NCI-H1092 treated with DMSO at 0.1 percent for 48 hours (cell line): ENCODE measurements at regions not wholly inside any gene's neighbourhood (a gene's known extent, or its start where the extent isn't known, plus 50 kb on each side); places are given as distances from the start of the nearest gene placed in this dataset.
"Not testable (repeated sequence)": the region's sequence is repeated elsewhere in the genome, so short reads cannot be mapped to it uniquely, and the experiment has no call there.

ENCODE experiments used
- DNase-seq: peaks from one replicate; lab custom pipeline; 2025; lab: John Stamatoyannopoulos, UW

GRCh38 chr9:102941868-102942267 lies 53.3 kb upstream of the CYLC2 start:
- DNase-seq, result no peak

GRCh38 chr9:102922526-102922925 lies 72.6 kb upstream of the CYLC2 start:
- DNase-seq, result no peak

- DNase-seq, result no peak
Observed at GRCh38 chr9:102911185-102911584, 83.9 kb upstream of the CYLC2 start.

- not testable (repeated sequence) for DNase-seq
Observed at GRCh38 chr9:102905795-102906194, 89.3 kb upstream of the CYLC2 start.

GRCh38 chr9:102892025-102892424 lies 103.1 kb upstream of the CYLC2 start:
- DNase-seq, result no peak

- not testable (repeated sequence) for DNase-seq
Observed at GRCh38 chr9:102888747-102889146, 106.4 kb upstream of the CYLC2 start.

- no peak for DNase-seq
Observed at GRCh38 chr9:102875687-102876086, 119.4 kb upstream of the CYLC2 start.

- no peak for DNase-seq
Observed at GRCh38 chr9:102867488-102867887, 127.6 kb upstream of the CYLC2 start.

- no peak for DNase-seq
Observed at GRCh38 chr9:102862478-102862877, 132.7 kb upstream of the CYLC2 start.

- DNase-seq, result no peak
Observed at GRCh38 chr9:102855641-102856040, 139.5 kb upstream of the CYLC2 start.

GRCh38 chr9:102845827-102846371 lies 149.2 kb upstream of the CYLC2 start:
- no peak for DNase-seq

- DNase-seq, result no peak
Observed at GRCh38 chr9:102844716-102845115, 150.4 kb upstream of the CYLC2 start.

- DNase-seq, result no peak
Observed at GRCh38 chr9:102842423-102842822, 152.7 kb upstream of the CYLC2 start.

- DNase-seq, result no peak
Observed at GRCh38 chr9:102841376-102841775, 153.8 kb upstream of the CYLC2 start.

- DNase-seq, result no peak
Observed at GRCh38 chr9:102840335-102840734, 154.8 kb upstream of the CYLC2 start.

- DNase-seq, result no peak
Observed at GRCh38 chr9:102832814-102833213, 162.3 kb upstream of the CYLC2 start.

GRCh38 chr9:102796244-102796643 lies 198.9 kb upstream of the CYLC2 start:
- DNase-seq, result no peak

GRCh38 chr9:102795532-102795931 lies 199.6 kb upstream of the CYLC2 start:
- no peak for DNase-seq

GRCh38 chr9:102779356-102779755 lies 215.8 kb upstream of the CYLC2 start:
- no peak for DNase-seq

- DNase-seq, result no peak
Observed at GRCh38 chr9:102778746-102779145, 216.4 kb upstream of the CYLC2 start.

- DNase-seq, result no peak
Observed at GRCh38 chr9:102770704-102771103, 224.4 kb upstream of the CYLC2 start.

GRCh38 chr9:102769307-102769706 lies 225.8 kb upstream of the CYLC2 start:
- DNase-seq, result no peak

- no peak for DNase-seq
Observed at GRCh38 chr9:102768002-102768401, 227.1 kb upstream of the CYLC2 start.

- DNase-seq, result no peak
Observed at GRCh38 chr9:102767076-102767475, 228.1 kb upstream of the CYLC2 start.

GRCh38 chr9:102740578-102740977 lies 254.6 kb upstream of the CYLC2 start:
- DNase-seq, result no peak
